Panc1 (cell line): ENCODE measurements at regions not wholly inside any gene's neighbourhood (a gene's known extent, or its start where the extent isn't known, plus 50 kb on each side); places are given as distances from the start of the nearest gene placed in this dataset.

Experiments
- ATAC-seq: fragments of 200-7000 bp; cut with Tn5 transposase; 2 replicates; pipeline ENCODE4 v1.9.1; 2020; ENCODE audit warnings: mild to moderate bottlenecking, moderate library complexity
- BruUV-seq: library from RNA; stranded (reverse); fragments of 400-500 nt; replicated peaks from 2 replicates; lab custom pipeline; 2021; lab: Mats Ljungman, UMichigan
- CTCF ChIA-PET: fragments of 300-600 bp; sonication (Branson Sonifier 250); formaldehyde crosslinking; loops from one replicate; lab custom pipeline; 2022; ENCODE audit warnings: antibody characterized with exemption; lab: Charles Lee
- POLR2A ChIA-PET: fragments of 300-600 bp; sonication (Branson Sonifier 250); formaldehyde crosslinking; loops from one replicate; lab custom pipeline; 2022; ENCODE audit warnings: antibody characterized with exemption; lab: Charles Lee
- DNase-seq: peaks from one replicate; pipeline ENCODE4 v3.0.0-alpha.2; 2010; ENCODE audit warnings: low read depth, low spot score
- H3K27ac ChIP-seq: 2 replicates; pipeline ENCODE4 v1.5.1; 2011; ENCODE audit warnings: mild to moderate bottlenecking, low read length, inconsistent platforms
- H3K27me3 ChIP-seq: fragments of 200-500 bp; sonication (Bioruptor generic); 2 replicates; pipeline ENCODE4 v1.6.0; 2014; ENCODE audit warnings: low read length, inconsistent platforms; ENCODE audit not compliant: control insufficient read depth, insufficient read depth
- H3K36me3 ChIP-seq: fragments of 200-500 bp; sonication (Bioruptor generic); 2 replicates; pipeline ENCODE4 v1.5.1; 2014; ENCODE audit warnings: inconsistent platforms, mild to moderate bottlenecking, low read length, moderate library complexity; ENCODE audit not compliant: control insufficient read depth, insufficient read depth
- H3K4me1 ChIP-seq: 2 replicates; pipeline ENCODE4 v1.5.1; 2011; ENCODE audit warnings: inconsistent platforms, mild to moderate bottlenecking, low read length, moderate library complexity; ENCODE audit not compliant: control insufficient read depth, insufficient read depth
- H3K4me3 ChIP-seq, 2 experiments: 2 replicates each; pipeline ENCODE4 v1.5.1; 2011 to 2012; ENCODE audit warnings: low read depth in 2 of 2, low read length in 2 of 2, mild to moderate bottlenecking in 2 of 2, inconsistent platforms in 1 of 2, moderate library complexity in 1 of 2
- H3K9me3 ChIP-seq: fragments of 200-500 bp; sonication (Bioruptor generic); 2 replicates; pipeline ENCODE4 v1.5.1; 2014; ENCODE audit warnings: low read depth, mild to moderate bottlenecking, inconsistent platforms, low read length, moderate library complexity; ENCODE audit not compliant: control insufficient read depth, insufficient read depth
- CTCF ChIP-seq: fragments of 450-650 bp; IDR thresholded peaks from 2 replicates; pipeline ENCODE4 v1.5.1; 2017; ENCODE audit warnings: mild to moderate bottlenecking
- POLR2AphosphoS5 ChIP-seq: IDR thresholded peaks from 2 replicates; pipeline ENCODE4 v1.6.1; 2012; ENCODE audit warnings: mild to moderate bottlenecking, low read depth, low read length, moderate library complexity
- SIN3A ChIP-seq: IDR thresholded peaks from 2 replicates; pipeline ENCODE4 v1.6.1; 2012; ENCODE audit warnings: low read depth, mild to moderate bottlenecking, low read length, moderate library complexity, borderline replicate concordance; ENCODE audit not compliant: insufficient read depth
- TCF7L2 ChIP-seq: IDR thresholded peaks from 2 replicates; pipeline ENCODE4 v1.6.1; 2011; ENCODE audit warnings: mild to moderate bottlenecking, low read depth, low read length, inconsistent platforms
- in situ Hi-C: cut with HindIII; loops from 2 replicates; pipeline ENCODE4 v1.10.0; 2016; ENCODE audit warnings: low sequenced_read_pairs, low pct_unique_long_range_greater_than_20kb
- intact Hi-C: fragments of 100-400 bp; cut with micrococcal nuclease; formaldehyde crosslinking; loops from one replicate; pipeline ENCODE4 v1.10.0; 2022; ENCODE audit not compliant: unreplicated experiment
- TF ChIP-seq, protein P1 (sequence below), 2 experiments: IDR thresholded peaks; 2 replicates each; pipeline ENCODE4 v1.6.1; 2011 to 2012; ENCODE audit warnings: low read depth in 2 of 2, control low read depth in 1 of 2, low read length in 1 of 2, mild to moderate bottlenecking in 1 of 2, moderate library complexity in 1 of 2; ENCODE audit not compliant: insufficient read depth in 1 of 2

DNA sequence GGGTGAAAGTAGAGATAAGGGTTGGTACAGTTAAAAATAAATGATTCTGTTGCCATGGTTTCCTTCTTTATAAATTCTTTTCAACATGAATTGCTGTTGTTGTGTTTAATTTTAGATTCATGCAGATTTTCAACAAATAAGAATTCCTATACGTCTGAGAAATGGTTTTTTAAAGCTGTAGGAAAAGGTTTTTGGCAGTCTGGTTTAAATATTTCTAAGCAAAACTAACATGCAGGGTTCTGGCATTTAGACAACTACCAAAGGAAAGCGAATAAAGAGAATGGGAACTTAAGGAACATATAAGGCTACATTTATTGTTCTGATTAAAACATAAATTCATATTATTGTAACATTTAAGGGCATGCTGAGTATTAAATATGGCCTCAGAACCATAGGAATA lies 203.0 kb upstream of the MIR17HG start:
- CTCF ChIA-PET, result no interaction called here
- no TSS peak for BruUV-seq
- no peaks in the 10 kb centered on the region for H3K9me3 ChIP-seq

GRCh38 chr13:91145571-91146205 lies 201.8 kb upstream of the MIR17HG start:
- no TSS peak for BruUV-seq

More for the DNA sequence above, 203.0 kb upstream of the MIR17HG start:
- no peaks in the 10 kb centered on the region for H3K36me3 ChIP-seq
- no peak overlapping the region for H3K4me3 ChIP-seq
- ATAC-seq (no peak), DNase-seq (no peak)
- in situ Hi-C loops (no loop called here), intact Hi-C loops (no loop called here)
- no peaks in the 10 kb centered on the region for H3K4me1 ChIP-seq
- H3K27ac ChIP-seq, result no peak overlapping the region
- TF ChIP-seq CTCF (no peak), POLR2AphosphoS5 (no peak), TCF7L2 (no peak), SIN3A (no peak)
- TF ChIP-seq, protein P1, sequence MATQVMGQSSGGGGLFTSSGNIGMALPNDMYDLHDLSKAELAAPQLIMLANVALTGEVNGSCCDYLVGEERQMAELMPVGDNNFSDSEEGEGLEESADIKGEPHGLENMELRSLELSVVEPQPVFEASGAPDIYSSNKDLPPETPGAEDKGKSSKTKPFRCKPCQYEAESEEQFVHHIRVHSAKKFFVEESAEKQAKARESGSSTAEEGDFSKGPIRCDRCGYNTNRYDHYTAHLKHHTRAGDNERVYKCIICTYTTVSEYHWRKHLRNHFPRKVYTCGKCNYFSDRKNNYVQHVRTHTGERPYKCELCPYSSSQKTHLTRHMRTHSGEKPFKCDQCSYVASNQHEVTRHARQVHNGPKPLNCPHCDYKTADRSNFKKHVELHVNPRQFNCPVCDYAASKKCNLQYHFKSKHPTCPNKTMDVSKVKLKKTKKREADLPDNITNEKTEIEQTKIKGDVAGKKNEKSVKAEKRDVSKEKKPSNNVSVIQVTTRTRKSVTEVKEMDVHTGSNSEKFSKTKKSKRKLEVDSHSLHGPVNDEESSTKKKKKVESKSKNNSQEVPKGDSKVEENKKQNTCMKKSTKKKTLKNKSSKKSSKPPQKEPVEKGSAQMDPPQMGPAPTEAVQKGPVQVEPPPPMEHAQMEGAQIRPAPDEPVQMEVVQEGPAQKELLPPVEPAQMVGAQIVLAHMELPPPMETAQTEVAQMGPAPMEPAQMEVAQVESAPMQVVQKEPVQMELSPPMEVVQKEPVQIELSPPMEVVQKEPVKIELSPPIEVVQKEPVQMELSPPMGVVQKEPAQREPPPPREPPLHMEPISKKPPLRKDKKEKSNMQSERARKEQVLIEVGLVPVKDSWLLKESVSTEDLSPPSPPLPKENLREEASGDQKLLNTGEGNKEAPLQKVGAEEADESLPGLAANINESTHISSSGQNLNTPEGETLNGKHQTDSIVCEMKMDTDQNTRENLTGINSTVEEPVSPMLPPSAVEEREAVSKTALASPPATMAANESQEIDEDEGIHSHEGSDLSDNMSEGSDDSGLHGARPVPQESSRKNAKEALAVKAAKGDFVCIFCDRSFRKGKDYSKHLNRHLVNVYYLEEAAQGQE (IDR thresholded peaks at IDR 0.05; ENCODE audit: insufficient read depth in 1 of 2, low read depth in 2 of 2, low read length in 1 of 2), result no peak
- POLR2A ChIA-PET, result no interaction called here
- no peaks in the 10 kb centered on the region for H3K27me3 ChIP-seq

More at GRCh38 chr13:91145571-91146205, 201.8 kb upstream of the MIR17HG start:
- ChIA-PET CTCF (no interaction called here), POLR2A (no interaction called here)
- ATAC-seq (no peak), DNase-seq (no peak)
- TF ChIP-seq TCF7L2 (no peak), POLR2AphosphoS5 (no peak), CTCF (no peak), SIN3A (no peak)
- TF ChIP-seq, protein P1 (IDR thresholded peaks at IDR 0.05; ENCODE audit: insufficient read depth in 1 of 2, low read depth in 2 of 2, low read length in 1 of 2), result no peak
- in situ Hi-C loops, result no loop called here
- no peak overlapping the region for H3K27ac ChIP-seq
- H3K9me3 ChIP-seq, result no peaks in the 10 kb centered on the region
- intact Hi-C loops, result no loop called here
- H3K4me3 ChIP-seq, result no peak overlapping the region
- no peaks in the 10 kb centered on the region for H3K36me3 ChIP-seq
- no peaks in the 10 kb centered on the region for H3K4me1 ChIP-seq
- no peaks in the 10 kb centered on the region for H3K27me3 ChIP-seq
